Activated effector memory CD4-positive, alpha-beta T cell treated with Interleukin-2 at 50 U/mL for 16 hours (primary cell): ENCODE measurements at regions not wholly inside any gene's neighbourhood (a gene's known extent, or its start where the extent isn't known, plus 50 kb on each side); places are given as distances from the start of the nearest gene placed in this dataset.
A peak's percentile ranks its signal among the peaks of the same experiment; 100 is the strongest.
"Not testable (repeated sequence)": the region's sequence is repeated elsewhere in the genome, so short reads cannot be mapped to it uniquely, and the experiment has no call there.

Source experiments
- DNase-seq: peaks from one replicate; pipeline ENCODE4 v3.0.0-alpha.2; 2020

DNA sequence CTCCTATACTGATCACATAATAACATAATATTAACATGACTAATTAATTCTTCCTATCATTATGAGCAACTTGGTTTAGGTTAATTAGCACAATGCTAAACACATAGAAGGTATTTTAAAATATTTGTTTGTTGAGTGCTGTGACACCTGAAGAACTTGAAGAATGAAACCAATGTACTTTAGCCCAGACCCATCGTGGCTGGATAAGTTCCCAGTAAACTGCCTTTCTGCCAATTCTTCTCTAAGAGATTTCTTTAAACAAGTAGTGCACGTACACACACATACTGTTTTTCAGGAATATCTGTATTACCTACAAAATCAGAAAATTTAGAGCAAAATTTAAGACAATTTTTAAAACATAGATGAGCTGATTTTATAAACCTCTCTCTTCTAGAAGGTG is 207.4 kb upstream of the SSTR1 start:
- no peak for DNase-seq

DNA sequence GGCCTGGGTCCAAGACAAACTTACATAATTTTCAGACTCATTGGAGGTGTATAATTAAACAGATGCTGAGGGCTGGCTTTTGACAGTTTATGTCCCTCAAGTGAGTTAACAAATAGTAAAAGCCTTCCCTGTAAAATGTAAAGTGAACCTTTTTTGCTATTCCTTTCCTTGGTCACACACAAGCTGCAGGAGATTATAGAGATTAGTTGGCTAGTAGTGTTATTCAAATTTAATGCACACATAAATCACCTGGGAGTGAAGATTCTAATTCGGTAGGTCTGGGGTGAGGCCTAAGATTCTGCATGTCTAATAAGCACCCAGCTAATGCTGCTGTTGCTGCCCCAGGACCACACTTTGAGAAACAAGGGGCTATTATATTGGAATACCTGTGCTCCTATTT is 206.2 kb upstream of the SSTR1 start:
- DNase-seq, result no peak

DNA sequence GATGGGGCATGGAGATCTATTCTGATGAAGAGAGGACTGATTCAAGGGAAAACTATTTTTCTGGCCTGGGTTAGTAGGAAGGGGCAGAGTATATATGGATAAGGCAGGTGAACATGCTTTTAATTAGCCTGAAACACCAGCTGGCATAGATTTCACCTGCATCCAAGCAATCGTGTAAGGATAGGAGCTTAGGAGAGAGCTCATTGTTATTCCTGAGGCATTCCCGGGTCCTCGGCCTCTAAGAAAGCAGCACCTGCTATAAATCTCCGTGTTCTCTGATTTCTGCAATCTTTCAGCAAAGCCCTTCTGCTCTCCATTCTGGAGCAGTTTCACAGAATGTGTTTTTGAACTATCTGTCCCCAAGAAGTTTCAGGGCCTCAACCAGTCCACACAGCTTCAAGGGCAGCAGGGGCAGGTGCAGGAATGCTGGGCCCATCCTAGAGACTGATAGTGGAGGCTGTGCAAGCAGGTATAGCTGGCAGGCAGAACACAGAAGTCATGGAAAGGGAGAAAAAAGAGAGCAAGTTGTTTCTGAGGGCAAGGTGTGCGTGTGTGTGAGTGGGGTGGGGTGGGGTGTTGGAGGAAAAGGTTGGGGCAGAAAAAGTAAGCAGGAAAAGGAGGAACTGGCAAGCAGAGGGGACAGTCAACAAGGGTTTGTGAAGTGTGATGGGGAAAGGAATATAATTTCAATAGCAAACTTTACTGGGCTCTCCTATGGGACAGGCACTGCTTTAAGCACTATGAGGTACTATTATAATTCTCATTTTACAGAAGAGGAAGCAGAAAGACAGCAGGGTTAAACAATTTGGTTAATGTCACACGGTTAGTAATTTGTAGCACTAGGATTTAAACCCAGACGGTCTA is 203.7 kb upstream of the SSTR1 start:
- no peak for DNase-seq

DNA sequence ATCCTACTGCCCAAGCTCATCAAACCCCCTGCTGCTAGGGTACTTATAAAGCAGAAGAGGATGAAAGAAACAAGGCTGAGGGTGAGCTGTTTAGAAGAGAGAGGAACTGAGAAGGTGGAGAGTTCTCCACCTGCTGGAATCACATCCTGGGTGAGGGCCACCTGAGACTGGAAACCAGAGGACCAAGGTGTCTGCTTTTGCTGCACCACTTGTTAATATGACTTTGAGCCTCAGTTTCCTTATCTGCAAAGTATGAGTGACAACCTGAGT is 203.2 kb upstream of the SSTR1 start:
- DNase-seq, result no peak

DNA sequence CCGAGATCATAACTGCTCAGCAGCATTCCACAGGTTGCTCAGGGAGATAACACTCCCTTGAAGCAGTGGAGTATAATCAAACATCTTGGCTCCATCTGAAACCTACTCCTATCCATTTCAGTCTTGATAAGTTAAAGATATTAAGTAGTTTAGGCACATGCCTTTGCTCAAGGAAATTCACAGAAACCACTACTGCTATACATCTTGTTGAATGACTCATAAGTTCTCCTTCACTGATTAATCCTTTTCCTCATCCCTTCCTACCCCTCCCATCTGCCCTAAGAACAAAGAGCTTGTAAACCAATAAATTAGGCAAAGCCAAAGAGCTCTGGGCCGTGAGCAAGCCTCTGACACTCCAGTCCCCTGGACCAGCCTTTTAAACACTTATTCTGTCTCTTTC is 196.5 kb upstream of the SSTR1 start:
- DNase-seq, result not testable (repeated sequence)

DNA sequence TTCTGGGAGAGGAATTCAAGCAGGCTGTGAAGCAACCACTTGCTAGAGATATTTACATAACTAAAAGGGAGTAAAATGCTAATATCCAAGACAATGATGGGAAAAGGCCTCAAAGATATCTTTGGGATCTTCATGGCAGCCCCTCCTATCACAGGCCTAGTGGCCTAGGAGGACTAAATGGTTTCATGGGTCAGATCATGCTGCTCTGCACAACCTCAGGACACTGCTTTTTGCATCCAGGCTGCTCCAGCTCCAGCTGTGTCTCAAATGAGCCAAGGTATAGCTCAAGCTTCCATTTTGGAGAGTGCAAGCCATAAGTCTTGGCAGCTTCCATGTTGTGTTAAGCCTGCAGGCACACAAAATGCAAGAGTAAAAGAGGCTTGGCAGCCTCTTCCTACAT is 195.6 kb upstream of the SSTR1 start:
- DNase-seq, result no peak

DNA sequence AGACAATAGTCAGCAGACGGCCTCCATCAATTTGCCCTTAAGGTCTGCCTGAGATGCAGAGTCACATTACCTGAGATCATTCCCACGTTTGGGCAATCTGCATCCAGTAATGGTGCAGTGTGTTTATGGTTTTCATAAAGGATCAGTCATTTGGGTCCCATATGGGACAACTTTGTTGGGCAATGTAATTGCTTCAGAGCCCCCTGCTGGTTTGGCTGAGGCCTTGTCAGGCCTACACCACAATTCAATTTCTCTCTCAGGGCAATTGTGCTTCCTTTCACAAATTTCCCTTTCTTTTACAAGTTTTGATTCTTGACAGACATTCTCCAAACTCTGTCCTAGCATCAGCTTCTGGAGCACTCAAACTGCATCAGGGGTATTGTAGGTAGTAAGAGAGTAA is 191.2 kb upstream of the SSTR1 start:
- no peak for DNase-seq

DNA sequence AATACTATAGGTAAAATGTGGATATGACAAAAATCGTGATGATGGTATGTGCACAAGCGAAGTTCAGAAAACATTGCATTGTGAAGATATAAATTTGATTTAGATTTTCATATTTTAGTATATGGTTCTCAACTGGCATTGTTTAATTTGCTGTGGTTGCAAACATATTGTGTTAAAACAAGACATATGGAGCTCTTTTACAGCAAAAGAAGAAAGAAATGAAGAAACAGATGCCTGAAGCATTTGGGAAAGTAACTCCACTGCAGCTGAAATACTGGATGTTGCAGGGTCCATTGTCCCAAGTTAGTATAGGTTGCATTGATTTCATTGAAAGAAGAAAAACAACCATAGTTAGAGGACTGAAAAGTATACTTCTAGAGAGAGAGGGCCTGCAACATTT is 185.8 kb upstream of the SSTR1 start:
- DNase-seq, result no peak

DNA sequence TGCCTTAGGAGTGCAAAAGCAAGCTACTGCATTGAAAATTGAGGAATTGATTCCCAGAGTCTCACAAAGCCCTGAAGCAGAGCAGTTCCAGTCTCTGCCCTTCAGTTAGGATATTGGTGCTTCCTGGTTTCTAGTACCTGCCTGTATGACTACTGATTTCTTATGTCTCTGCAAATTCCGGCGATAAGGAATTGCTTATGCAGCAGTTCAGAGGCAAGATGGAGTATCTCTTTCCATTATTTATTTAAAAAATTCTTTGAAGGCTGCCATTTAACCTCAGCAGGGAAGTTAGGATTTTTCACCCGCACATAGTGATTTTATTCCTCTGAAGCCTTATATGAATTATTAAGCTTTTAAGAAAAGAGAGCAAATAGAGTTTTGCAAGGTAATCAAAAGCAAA is 184.9 kb upstream of the SSTR1 start:
- DNase-seq, result no peak

DNA sequence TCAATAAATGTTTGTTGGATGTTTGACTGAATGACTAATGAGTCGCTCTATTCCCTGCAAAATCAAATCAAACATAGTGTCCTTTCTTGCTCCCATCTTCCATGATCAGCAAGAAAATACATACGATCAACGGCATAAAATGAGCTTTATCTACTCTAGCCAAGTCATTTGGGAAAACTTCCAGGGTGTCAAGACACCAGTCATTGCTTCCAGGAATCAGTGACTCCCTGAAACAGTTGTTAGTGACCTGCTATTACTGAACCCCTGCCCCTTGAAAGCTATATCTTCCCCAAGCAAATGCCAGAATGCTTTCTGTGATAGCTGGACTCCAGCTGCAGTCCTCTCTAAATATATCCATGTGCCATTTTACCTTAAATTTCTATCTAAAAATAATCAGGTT is 169.5 kb upstream of the SSTR1 start:
- no peak for DNase-seq

DNA sequence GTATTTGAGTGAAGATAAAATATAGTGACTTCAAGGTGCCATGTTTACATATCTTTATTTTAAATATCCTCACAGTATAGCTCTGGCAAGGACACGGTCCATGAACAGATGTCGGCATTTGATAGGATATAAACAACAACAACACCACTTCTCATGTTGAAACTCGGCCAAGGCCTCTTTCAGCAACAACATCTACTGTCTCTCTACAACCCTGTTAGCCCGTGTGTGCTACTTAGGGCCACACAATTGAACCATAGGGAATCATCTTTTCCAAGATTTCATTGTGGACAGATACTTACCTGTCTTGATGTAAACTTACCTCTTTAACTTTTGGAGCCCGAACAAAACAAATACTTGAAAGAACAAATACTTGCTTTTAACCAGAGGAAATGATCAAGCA is 168.7 kb upstream of the SSTR1 start:
- no peak for DNase-seq

DNA sequence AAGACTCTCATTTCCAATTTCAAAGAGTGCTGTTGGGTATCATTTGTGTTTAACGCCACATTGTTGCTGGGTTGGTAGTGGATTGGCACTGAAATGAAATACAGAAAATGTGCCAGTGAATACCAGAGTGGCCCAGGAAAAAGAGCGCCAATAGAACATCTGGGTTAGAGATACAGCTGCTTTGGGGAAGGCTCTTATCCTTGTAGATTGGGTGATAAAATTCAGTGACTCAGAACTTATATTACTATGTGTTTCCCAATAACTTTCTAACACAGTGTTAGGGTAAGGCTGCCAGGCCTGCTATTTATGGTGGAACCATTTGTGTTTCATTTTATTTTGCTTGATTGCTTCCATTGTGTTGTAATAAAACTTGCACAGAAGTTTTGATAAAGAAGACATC is 168.2 kb upstream of the SSTR1 start:
- DNase-seq, result no peak

DNA sequence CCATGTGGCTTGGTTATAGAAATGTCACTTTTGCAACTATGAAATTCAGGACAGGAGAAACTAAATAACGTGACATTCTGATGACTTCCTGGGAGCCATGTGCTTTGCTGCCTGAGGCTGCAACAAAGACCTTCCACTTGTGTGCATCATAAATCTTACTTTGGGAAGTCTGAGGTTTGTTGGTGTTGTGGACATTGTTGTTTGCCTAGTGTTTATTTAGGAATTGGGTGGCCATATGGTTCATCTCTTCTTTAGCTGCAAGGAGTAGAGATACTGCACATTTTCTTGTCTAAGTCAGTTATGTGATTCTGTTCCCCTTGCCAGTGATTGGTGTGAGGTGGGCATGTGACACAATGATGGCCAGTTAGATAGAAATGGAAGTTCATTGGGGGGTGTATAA is 167.3 kb upstream of the SSTR1 start:
- DNase-seq, result no peak

DNA sequence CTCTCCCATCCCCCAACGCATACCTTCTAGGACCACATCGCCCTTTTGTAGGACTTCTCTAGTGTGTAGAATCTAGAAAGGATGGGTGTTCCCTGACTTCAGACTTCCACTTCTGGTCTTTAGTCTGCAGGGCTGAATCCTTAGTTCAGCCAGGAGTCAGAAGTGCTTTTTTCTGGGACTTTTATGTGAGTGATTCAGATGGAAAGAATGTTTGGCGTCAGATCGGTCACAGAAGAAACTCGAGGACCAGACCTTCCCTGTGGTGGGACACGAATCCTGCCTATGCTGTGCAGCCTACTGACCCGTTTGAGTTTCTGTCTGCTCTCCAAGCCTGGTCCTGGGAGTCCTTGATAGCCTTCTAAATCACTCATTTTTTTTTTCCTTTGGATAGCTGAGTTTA is 165.4 kb upstream of the SSTR1 start:
- DNase-seq, result no peak

DNA sequence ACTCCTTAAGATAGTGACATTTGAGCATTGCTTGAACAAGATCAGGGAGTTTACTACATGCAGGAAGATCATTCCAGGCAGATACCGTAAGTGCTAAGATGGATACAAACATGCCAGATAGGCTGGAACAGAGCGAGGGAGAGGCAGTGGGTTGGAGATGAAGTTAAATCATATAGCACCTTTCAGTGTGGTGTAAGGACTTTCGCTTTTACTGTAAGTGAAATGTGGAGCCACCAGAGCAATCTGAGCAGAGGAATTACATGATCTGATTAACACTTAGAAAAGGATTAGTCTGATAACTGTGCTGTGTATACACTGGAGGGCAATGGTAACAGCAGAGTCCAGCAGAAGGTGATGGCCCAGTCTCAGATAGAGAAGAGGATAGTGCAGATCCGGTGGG is 163.0 kb upstream of the SSTR1 start:
- no peak for DNase-seq

DNA sequence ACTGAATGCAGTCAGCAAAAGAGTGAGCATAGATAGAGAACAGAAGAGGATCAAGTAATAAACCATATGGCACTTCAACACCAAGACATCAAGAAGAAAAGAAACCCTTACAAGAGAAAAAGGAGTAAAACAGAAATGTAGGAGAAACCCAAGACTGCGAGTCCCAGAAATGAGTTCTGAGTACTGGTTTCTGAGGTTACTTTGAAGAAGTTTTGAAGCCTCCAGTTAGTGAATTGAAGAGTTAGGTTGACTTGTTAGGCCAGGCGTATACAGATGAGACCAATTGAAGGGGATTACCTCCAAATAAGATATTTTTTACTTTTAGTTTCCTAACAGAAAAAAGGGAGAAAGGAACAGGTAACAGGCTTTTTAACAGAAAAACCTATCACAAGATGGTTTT is 162.2 kb upstream of the SSTR1 start:
- no peak for DNase-seq

DNA sequence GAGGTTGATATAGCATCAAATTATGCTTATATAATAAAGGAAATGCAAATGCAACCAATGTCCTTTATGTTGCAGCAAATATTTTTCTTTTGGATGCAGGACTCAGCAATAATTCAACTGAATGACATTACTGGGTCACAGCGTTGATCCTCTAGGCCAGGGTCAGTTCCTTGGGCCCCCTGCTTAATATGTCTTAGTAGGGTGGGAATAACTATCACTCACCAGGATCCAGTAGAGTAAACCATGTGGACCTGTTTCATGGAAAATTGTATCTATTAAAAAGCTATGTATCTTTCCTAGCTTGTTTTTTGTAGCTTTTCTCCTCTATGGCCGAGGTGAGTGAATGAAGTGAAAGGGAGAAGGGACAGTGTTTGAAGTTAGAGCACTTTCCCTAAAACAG is 161.5 kb upstream of the SSTR1 start:
- DNase-seq, result no peak

DNA sequence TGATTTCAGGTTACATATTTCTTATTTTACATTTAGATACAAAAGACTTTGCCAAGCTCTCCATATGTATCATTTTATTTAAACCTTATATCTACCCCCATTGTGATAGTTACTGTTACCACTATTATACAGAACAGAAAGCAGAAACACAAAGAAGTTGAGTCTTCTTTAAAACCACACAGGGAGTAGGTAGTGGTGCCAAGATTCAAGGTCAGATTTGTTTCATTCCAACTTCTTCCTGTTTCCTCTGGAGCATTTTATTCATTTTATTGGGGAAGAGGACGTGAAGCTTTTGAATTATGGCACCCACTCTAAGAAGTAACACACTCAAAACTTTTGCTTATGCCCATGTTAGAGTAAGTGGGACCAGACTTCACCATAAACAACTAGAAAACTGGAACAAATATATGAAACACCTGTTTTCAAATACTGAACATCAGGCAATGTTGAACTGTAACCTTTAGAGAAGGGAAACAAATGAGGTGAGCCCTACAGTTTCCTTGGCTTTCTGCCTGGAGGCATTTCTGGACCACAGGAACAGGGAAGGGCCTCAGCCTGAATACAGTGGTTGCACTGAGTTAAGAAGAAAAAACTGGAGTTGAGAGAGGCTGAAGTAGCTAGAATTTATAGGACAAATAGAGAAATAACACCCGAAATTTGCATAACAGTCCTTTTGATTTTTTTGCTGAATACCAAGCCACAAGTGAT is 160.4 kb upstream of the SSTR1 start:
- DNase-seq, result no peak

DNA sequence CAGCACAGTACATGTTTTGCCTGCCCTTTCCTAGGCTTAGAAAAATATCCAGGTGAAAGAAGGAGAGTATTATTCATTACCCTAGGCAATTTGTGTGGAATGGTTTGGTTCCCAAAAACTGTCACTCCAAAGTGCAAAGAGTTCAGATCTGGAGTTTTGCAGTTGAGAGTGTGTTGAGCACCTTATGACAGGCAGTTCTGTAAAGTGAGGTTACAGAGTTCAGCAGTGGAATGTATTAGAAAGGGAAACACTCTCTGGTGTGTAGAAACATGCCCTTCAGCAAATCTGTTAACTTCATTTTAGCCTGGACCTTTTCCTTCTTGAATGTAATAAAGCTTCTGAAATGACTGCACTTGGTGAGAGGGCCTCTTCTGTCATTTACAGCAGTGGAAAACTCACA is 154.0 kb upstream of the SSTR1 start:
- no peak for DNase-seq

DNA sequence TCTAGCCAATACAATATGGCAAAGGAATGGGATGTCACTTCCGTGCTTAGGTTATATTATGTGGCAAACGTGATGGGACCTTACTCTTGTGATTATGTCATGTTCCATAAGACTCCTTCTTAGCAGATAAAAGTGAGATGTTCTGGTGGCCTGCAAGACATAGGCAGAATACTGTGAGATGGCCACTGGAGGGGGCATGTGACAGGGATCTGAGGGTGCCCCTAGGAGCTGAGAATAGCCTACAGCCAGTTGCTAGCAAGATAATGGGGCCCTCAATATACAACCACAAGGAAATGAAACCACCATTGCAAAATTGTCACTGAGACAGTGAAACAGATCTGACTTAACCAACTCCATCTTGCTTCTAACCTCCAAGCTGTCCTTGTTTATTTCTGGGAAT is 151.4 kb upstream of the SSTR1 start:
- no peak for DNase-seq

DNA sequence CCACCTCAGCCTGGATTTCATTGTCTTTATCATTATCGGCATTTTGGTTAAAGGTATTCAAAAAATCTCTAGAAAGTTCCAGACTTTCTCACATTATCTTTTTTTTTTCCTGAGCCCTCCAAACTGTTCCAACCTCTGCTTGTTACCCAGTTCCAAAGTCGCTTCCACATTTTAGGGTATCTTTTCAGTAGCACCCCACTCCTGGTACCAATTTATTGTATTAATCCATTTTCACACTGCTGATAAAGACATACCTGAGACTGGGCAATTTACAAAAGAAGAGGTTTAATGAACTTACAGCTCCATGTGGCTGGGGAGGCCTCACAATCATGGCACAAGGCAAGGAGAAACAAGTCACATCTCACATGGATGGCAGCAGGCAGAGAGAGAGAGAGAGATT is 145.5 kb upstream of the SSTR1 start:
- not testable (repeated sequence) for DNase-seq

DNA sequence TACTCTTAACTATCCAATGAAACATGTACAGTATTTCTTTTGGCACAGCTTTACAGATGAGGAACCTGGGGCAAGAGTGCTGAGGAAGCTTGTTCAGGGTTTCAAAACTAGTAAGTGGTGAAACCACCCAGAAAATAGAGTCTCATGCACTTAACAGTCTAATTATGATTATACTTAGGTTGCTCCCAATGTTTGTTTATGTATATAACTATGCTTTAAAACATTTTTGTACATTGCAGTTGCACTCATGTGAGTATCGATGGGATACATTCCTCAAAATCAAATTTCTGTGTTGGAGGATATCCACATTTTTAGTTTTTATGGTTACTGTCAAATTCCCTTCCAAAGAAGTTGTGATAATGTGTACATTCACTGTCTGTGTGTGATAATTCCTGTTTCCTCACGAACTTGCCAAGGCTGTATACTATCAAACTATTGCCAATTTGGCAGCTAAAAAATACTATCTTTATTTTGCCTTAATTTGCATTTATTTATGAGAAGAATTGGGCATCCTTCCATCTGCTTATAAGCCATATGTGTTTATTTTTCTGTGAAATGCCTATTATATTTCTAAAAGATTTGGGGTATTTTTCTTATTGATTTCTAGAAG is 143.9 kb upstream of the SSTR1 start:
- DNase-seq, result no peak

DNA sequence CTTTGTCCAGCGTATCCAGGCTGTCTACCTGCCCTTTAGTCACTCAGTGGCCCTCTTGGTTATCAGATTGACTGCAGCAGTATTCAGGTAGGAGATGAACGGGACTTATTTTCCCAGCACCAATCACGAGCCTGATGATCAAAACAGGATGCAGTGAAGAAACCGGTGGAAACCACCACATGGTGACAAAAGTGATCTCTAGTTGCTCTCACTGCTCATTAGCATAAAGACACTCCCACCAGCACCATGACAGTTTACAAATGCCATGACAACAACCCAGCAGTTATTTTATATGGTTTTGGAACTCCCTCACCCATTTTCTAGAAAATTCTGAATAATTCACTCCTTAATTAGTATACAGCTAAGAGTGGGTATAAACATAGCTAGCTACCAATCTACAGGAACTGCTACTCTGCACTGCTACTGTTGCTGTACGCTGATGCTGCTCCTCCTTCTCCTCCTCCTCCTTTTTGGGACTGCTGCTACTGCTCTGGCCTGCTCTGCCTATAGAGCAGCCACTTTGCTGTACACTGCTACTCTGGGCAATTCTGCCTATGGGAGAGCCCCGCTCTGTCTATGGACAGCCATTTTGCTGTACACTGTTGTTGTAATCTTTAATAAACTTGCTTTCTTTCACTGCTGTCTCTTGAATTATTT is 142.5 kb upstream of the SSTR1 start:
- DNase-seq, result peak; percentile 22

DNA sequence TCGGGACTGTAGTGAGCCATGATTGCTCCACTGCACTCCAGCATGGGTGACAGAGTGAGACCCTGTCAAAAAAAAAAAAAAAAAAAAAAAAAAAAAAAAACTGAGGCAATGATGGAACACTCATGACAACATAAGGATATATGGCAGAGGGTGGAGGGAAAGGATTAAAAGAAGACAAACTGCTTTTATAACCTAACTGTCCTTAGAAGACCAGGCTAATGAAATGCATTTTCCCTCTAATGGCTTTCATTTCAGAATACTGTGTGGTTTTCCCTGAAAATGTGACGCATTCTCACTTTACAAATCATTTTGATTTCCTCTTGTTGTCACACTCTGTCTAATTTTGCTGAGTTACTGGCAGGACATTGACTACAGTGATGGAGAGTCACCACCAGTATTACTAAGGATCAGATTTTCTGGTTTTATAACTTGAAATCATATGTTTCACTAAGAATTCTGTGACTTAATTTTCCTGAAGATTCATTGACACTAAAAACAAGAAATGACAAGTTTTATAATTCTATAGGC is 137.6 kb upstream of the SSTR1 start:
- no peak for DNase-seq
